ENCODE measurements at regions not wholly inside any gene's neighbourhood (a gene's known extent, or its start where the extent isn't known, plus 50 kb on each side); places are given as distances from the start of the nearest gene placed in this dataset.

GRCh38 chr5:106985174-106985573 lies 685.6 kb downstream of the EFNA5 start:
- TF ChIP-seq, protein P1, sequence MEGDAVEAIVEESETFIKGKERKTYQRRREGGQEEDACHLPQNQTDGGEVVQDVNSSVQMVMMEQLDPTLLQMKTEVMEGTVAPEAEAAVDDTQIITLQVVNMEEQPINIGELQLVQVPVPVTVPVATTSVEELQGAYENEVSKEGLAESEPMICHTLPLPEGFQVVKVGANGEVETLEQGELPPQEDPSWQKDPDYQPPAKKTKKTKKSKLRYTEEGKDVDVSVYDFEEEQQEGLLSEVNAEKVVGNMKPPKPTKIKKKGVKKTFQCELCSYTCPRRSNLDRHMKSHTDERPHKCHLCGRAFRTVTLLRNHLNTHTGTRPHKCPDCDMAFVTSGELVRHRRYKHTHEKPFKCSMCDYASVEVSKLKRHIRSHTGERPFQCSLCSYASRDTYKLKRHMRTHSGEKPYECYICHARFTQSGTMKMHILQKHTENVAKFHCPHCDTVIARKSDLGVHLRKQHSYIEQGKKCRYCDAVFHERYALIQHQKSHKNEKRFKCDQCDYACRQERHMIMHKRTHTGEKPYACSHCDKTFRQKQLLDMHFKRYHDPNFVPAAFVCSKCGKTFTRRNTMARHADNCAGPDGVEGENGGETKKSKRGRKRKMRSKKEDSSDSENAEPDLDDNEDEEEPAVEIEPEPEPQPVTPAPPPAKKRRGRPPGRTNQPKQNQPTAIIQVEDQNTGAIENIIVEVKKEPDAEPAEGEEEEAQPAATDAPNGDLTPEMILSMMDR (IDR thresholded peaks at IDR 0.05): no peak
- no peak for TF ChIP-seq POLR2AphosphoS5 (IDR thresholded peaks at IDR 0.05)
- TF ChIP-seq EP300 (IDR thresholded peaks at IDR 0.05): no peak

Data from stomach (tissue), 4 donors.